ENCODE measurements at regions not wholly inside any gene's neighbourhood (a gene's known extent, or its start where the extent isn't known, plus 50 kb on each side); places are given as distances from the start of the nearest gene placed in this dataset.

- DNase-seq = no peak
- no peak overlapping the region for H3K27ac ChIP-seq (ENCODE audit: insufficient read depth, low read length, poor library complexity, severe bottlenecking)
- H3K9me3 ChIP-seq (ENCODE audit: control insufficient read depth, low read length) = no peaks in the 10 kb centered on the region
- no peaks in the 10 kb centered on the region for H3K4me1 ChIP-seq (ENCODE audit: control insufficient read depth, insufficient read depth, low read length, poor library complexity, severe bottlenecking)
- H3K27me3 ChIP-seq (replicated peaks; ENCODE audit: control insufficient read depth, insufficient read depth, low read length, poor library complexity, severe bottlenecking) = no peaks in the 10 kb centered on the region
- no peaks in the 10 kb centered on the region for H3K36me3 ChIP-seq (ENCODE audit: control insufficient read depth, insufficient read depth, low read length)
- no peak overlapping the region for H3K4me3 ChIP-seq (ENCODE audit: insufficient read depth, low read depth, low read length, poor library complexity, severe bottlenecking)
These were observed 473.5 kb downstream of the TNS1 start for GRCh38 chr2:217529271-217529670.

- no peak for DNase-seq
- Histone ChIP-seq H3K4me1 (ENCODE audit: control insufficient read depth, insufficient read depth, low read length, poor library complexity, severe bottlenecking) (no peaks in the 10 kb centered on the region), H3K9me3 (ENCODE audit: control insufficient read depth, low read length) (no peaks in the 10 kb centered on the region), H3K36me3 (ENCODE audit: control insufficient read depth, insufficient read depth, low read length) (no peaks in the 10 kb centered on the region), H3K4me3 (ENCODE audit: insufficient read depth, low read depth, low read length, poor library complexity, severe bottlenecking) (no peak overlapping the region), H3K27ac (ENCODE audit: insufficient read depth, low read length, poor library complexity, severe bottlenecking) (no peak overlapping the region), H3K27me3 (replicated peaks; ENCODE audit: control insufficient read depth, insufficient read depth, low read length, poor library complexity, severe bottlenecking) (no peaks in the 10 kb centered on the region)
These were observed 475.1 kb downstream of the TNS1 start for GRCh38 chr2:217527590-217528202.

GRCh38 chr2:217525076-217525475, 477.7 kb downstream of the TNS1 start:
- H3K9me3 ChIP-seq (ENCODE audit: control insufficient read depth, low read length) = no peaks in the 10 kb centered on the region
- H3K4me1 ChIP-seq (ENCODE audit: control insufficient read depth, insufficient read depth, low read length, poor library complexity, severe bottlenecking) = no peaks in the 10 kb centered on the region
- no peak overlapping the region for H3K4me3 ChIP-seq (ENCODE audit: insufficient read depth, low read depth, low read length, poor library complexity, severe bottlenecking)
- no peaks in the 10 kb centered on the region for H3K27me3 ChIP-seq (replicated peaks; ENCODE audit: control insufficient read depth, insufficient read depth, low read length, poor library complexity, severe bottlenecking)
- no peaks in the 10 kb centered on the region for H3K36me3 ChIP-seq (ENCODE audit: control insufficient read depth, insufficient read depth, low read length)
- H3K27ac ChIP-seq (ENCODE audit: insufficient read depth, low read length, poor library complexity, severe bottlenecking) = no peak overlapping the region
- no peak for DNase-seq

GRCh38 chr2:217523286-217523685, 479.5 kb downstream of the TNS1 start:
- no peaks in the 10 kb centered on the region for H3K36me3 ChIP-seq (ENCODE audit: control insufficient read depth, insufficient read depth, low read length)
- no peak overlapping the region for H3K27ac ChIP-seq (ENCODE audit: insufficient read depth, low read length, poor library complexity, severe bottlenecking)
- H3K4me1 ChIP-seq (ENCODE audit: control insufficient read depth, insufficient read depth, low read length, poor library complexity, severe bottlenecking) = no peaks in the 10 kb centered on the region
- no peaks in the 10 kb centered on the region for H3K9me3 ChIP-seq (ENCODE audit: control insufficient read depth, low read length)
- no peak overlapping the region for H3K4me3 ChIP-seq (ENCODE audit: insufficient read depth, low read depth, low read length, poor library complexity, severe bottlenecking)
- DNase-seq = no peak
- no peaks in the 10 kb centered on the region for H3K27me3 ChIP-seq (replicated peaks; ENCODE audit: control insufficient read depth, insufficient read depth, low read length, poor library complexity, severe bottlenecking)

- Histone ChIP-seq H3K36me3 (ENCODE audit: control insufficient read depth, insufficient read depth, low read length) (no peaks in the 10 kb centered on the region), H3K9me3 (ENCODE audit: control insufficient read depth, low read length) (no peaks in the 10 kb centered on the region), H3K4me3 (ENCODE audit: insufficient read depth, low read depth, low read length, poor library complexity, severe bottlenecking) (no peak overlapping the region), H3K4me1 (ENCODE audit: control insufficient read depth, insufficient read depth, low read length, poor library complexity, severe bottlenecking) (no peaks in the 10 kb centered on the region), H3K27me3 (replicated peaks; ENCODE audit: control insufficient read depth, insufficient read depth, low read length, poor library complexity, severe bottlenecking) (no peaks in the 10 kb centered on the region), H3K27ac (ENCODE audit: insufficient read depth, low read length, poor library complexity, severe bottlenecking) (no peak overlapping the region)
- DNase-seq = no peak
These were observed 481.0 kb downstream of the TNS1 start for GRCh38 chr2:217521820-217522219.

- DNase-seq = no peak
- no peaks in the 10 kb centered on the region for H3K36me3 ChIP-seq (ENCODE audit: control insufficient read depth, insufficient read depth, low read length)
- no peak overlapping the region for H3K27ac ChIP-seq (ENCODE audit: insufficient read depth, low read length, poor library complexity, severe bottlenecking)
- no peaks in the 10 kb centered on the region for H3K9me3 ChIP-seq (ENCODE audit: control insufficient read depth, low read length)
- no peaks in the 10 kb centered on the region for H3K27me3 ChIP-seq (replicated peaks; ENCODE audit: control insufficient read depth, insufficient read depth, low read length, poor library complexity, severe bottlenecking)
- H3K4me1 ChIP-seq (ENCODE audit: control insufficient read depth, insufficient read depth, low read length, poor library complexity, severe bottlenecking) = no peaks in the 10 kb centered on the region
- no peak overlapping the region for H3K4me3 ChIP-seq (ENCODE audit: insufficient read depth, low read depth, low read length, poor library complexity, severe bottlenecking)
These were observed 482.3 kb downstream of the TNS1 start for GRCh38 chr2:217520356-217521010.

- Histone ChIP-seq H3K4me3 (ENCODE audit: insufficient read depth, low read depth, low read length, poor library complexity, severe bottlenecking) (no peak overlapping the region), H3K27me3 (replicated peaks; ENCODE audit: control insufficient read depth, insufficient read depth, low read length, poor library complexity, severe bottlenecking) (no peaks in the 10 kb centered on the region), H3K36me3 (ENCODE audit: control insufficient read depth, insufficient read depth, low read length) (no peaks in the 10 kb centered on the region), H3K9me3 (ENCODE audit: control insufficient read depth, low read length) (no peaks in the 10 kb centered on the region), H3K4me1 (ENCODE audit: control insufficient read depth, insufficient read depth, low read length, poor library complexity, severe bottlenecking) (no peaks in the 10 kb centered on the region), H3K27ac (ENCODE audit: insufficient read depth, low read length, poor library complexity, severe bottlenecking) (no peak overlapping the region)
- no peak for DNase-seq
These were observed 485.4 kb downstream of the TNS1 start for GRCh38 chr2:217517402-217517801.

- DNase-seq = no peak
- Histone ChIP-seq H3K4me3 (ENCODE audit: insufficient read depth, low read depth, low read length, poor library complexity, severe bottlenecking) (no peak overlapping the region), H3K27me3 (replicated peaks; ENCODE audit: control insufficient read depth, insufficient read depth, low read length, poor library complexity, severe bottlenecking) (no peaks in the 10 kb centered on the region), H3K36me3 (ENCODE audit: control insufficient read depth, insufficient read depth, low read length) (no peaks in the 10 kb centered on the region), H3K27ac (ENCODE audit: insufficient read depth, low read length, poor library complexity, severe bottlenecking) (no peak overlapping the region), H3K9me3 (ENCODE audit: control insufficient read depth, low read length) (no peaks in the 10 kb centered on the region), H3K4me1 (ENCODE audit: control insufficient read depth, insufficient read depth, low read length, poor library complexity, severe bottlenecking) (no peaks in the 10 kb centered on the region)
These were observed 487.0 kb downstream of the TNS1 start for GRCh38 chr2:217515615-217516309.

- no peaks in the 10 kb centered on the region for H3K9me3 ChIP-seq (ENCODE audit: control insufficient read depth, low read length)
- no peak overlapping the region for H3K27ac ChIP-seq (ENCODE audit: insufficient read depth, low read length, poor library complexity, severe bottlenecking)
- no peak overlapping the region for H3K4me3 ChIP-seq (ENCODE audit: insufficient read depth, low read depth, low read length, poor library complexity, severe bottlenecking)
- no peak for DNase-seq
- no peaks in the 10 kb centered on the region for H3K27me3 ChIP-seq (replicated peaks; ENCODE audit: control insufficient read depth, insufficient read depth, low read length, poor library complexity, severe bottlenecking)
- H3K4me1 ChIP-seq (ENCODE audit: control insufficient read depth, insufficient read depth, low read length, poor library complexity, severe bottlenecking) = no peaks in the 10 kb centered on the region
- no peaks in the 10 kb centered on the region for H3K36me3 ChIP-seq (ENCODE audit: control insufficient read depth, insufficient read depth, low read length)
These were observed 489.5 kb downstream of the TNS1 start for GRCh38 chr2:217513258-217513657.

GRCh38 chr2:217512728-217513127, 490.1 kb downstream of the TNS1 start:
- Histone ChIP-seq H3K9me3 (ENCODE audit: control insufficient read depth, low read length) (no peaks in the 10 kb centered on the region), H3K27me3 (replicated peaks; ENCODE audit: control insufficient read depth, insufficient read depth, low read length, poor library complexity, severe bottlenecking) (no peaks in the 10 kb centered on the region), H3K4me1 (ENCODE audit: control insufficient read depth, insufficient read depth, low read length, poor library complexity, severe bottlenecking) (no peaks in the 10 kb centered on the region), H3K27ac (ENCODE audit: insufficient read depth, low read length, poor library complexity, severe bottlenecking) (no peak overlapping the region), H3K36me3 (ENCODE audit: control insufficient read depth, insufficient read depth, low read length) (no peaks in the 10 kb centered on the region), H3K4me3 (ENCODE audit: insufficient read depth, low read depth, low read length, poor library complexity, severe bottlenecking) (no peak overlapping the region)
- no peak for DNase-seq
